ENCODE measurements at regions not wholly inside any gene's neighbourhood (a gene's known extent, or its start where the extent isn't known, plus 50 kb on each side); places are given as distances from the start of the nearest gene placed in this dataset.

- Histone ChIP-seq H3K4me3 (no peak overlapping the region), H3K36me3 (no peaks in the 10 kb centered on the region), H3K9me3 (ENCODE audit: low read depth) (no peaks in the 10 kb centered on the region), H3K4me1 (peaks cover 5% of the 10 kb centered on the region), H3K9ac (no peak overlapping the region), H3K79me2 (ENCODE audit: low read depth) (no peaks in the 10 kb centered on the region), H3F3A (ENCODE audit: low read depth) (no peaks in the 10 kb centered on the region), H3K27ac (no peak overlapping the region), H2AFZ (replicated peaks) (no peak overlapping the region), H3K4me2 (no peak overlapping the region), H3K27me3 (no peaks in the 10 kb centered on the region), H4K20me1 (ENCODE audit: low read depth) (no peaks in the 10 kb centered on the region)
- Mint-ChIP-seq H3K4me1 (peaks cover 6% of the 10 kb centered on the region), H3K36me3 (no peaks in the 10 kb centered on the region), H3K9me3 (peaks cover 12% of the 10 kb centered on the region), H3K27ac (no peak overlapping the region), H3K27me3 (ENCODE audit: insufficient read depth, low read depth) (peaks cover 13% of the 10 kb centered on the region), H3K4me3 (no peak overlapping the region)
- no peak for DNase-seq (ENCODE audit: low spot score)
- no peak for TF ChIP-seq EZH2phosphoT487 (IDR thresholded peaks at IDR 0.05)
- TF ChIP-seq CTCF (IDR thresholded peaks at IDR 0.05) = no peak
- no peak for TF ChIP-seq EZH2 (IDR thresholded peaks at IDR 0.05)
Observed at GRCh38 chr9:134243778-134244467, 79.6 kb upstream of the RNU6ATAC start.

GRCh38 chr9:134245179-134245578, 80.8 kb upstream of the RNU6ATAC start:
- peaks cover 13% of the 10 kb centered on the region for H3K27me3 Mint-ChIP-seq (ENCODE audit: insufficient read depth, low read depth)
- H3F3A ChIP-seq (ENCODE audit: low read depth) = no peaks in the 10 kb centered on the region
- peaks cover 17% of the 10 kb centered on the region for H3K9me3 Mint-ChIP-seq
- H3K36me3 ChIP-seq = no peaks in the 10 kb centered on the region
- peaks cover 5% of the 10 kb centered on the region for H3K4me1 ChIP-seq
- H3K9me3 ChIP-seq (ENCODE audit: low read depth) = no peaks in the 10 kb centered on the region
- DNase-seq (ENCODE audit: low spot score) = no peak
- no peak overlapping the region for H3K27ac ChIP-seq
- H3K27ac Mint-ChIP-seq = no peak overlapping the region
- H3K4me3 ChIP-seq = no peak overlapping the region
- H3K4me1 Mint-ChIP-seq = peaks cover 6% of the 10 kb centered on the region
- no peaks in the 10 kb centered on the region for H4K20me1 ChIP-seq (ENCODE audit: low read depth)
- H3K4me2 ChIP-seq = no peak overlapping the region
- H3K27me3 ChIP-seq = no peaks in the 10 kb centered on the region
- no peaks in the 10 kb centered on the region for H3K79me2 ChIP-seq (ENCODE audit: low read depth)
- H3K4me3 Mint-ChIP-seq = no peak overlapping the region
- no peak overlapping the region for H2AFZ ChIP-seq (replicated peaks)
- TF ChIP-seq EZH2 (IDR thresholded peaks at IDR 0.05) = no peak
- TF ChIP-seq EZH2phosphoT487 (IDR thresholded peaks at IDR 0.05) = no peak
- TF ChIP-seq CTCF (IDR thresholded peaks at IDR 0.05) = no peak
- no peak overlapping the region for H3K9ac ChIP-seq
- H3K36me3 Mint-ChIP-seq = no peaks in the 10 kb centered on the region

- Histone ChIP-seq H3K27me3 (no peaks in the 10 kb centered on the region), H3K36me3 (no peaks in the 10 kb centered on the region), H3K9ac (no peak overlapping the region), H3K9me3 (ENCODE audit: low read depth) (no peaks in the 10 kb centered on the region), H3F3A (ENCODE audit: low read depth) (no peaks in the 10 kb centered on the region), H3K4me2 (no peak overlapping the region), H3K4me1 (peaks cover under 1% of the 10 kb centered on the region), H3K79me2 (ENCODE audit: low read depth) (no peaks in the 10 kb centered on the region), H3K27ac (no peak overlapping the region), H2AFZ (replicated peaks) (no peak overlapping the region), H4K20me1 (ENCODE audit: low read depth) (no peaks in the 10 kb centered on the region), H3K4me3 (no peak overlapping the region)
- H3K4me3 Mint-ChIP-seq = no peak overlapping the region
- H3K36me3 Mint-ChIP-seq = no peaks in the 10 kb centered on the region
- H3K9me3 Mint-ChIP-seq = peaks cover 17% of the 10 kb centered on the region
- H3K27ac Mint-ChIP-seq = no peak overlapping the region
- no peak for DNase-seq (ENCODE audit: low spot score)
- peaks cover 8% of the 10 kb centered on the region for H3K27me3 Mint-ChIP-seq (ENCODE audit: insufficient read depth, low read depth)
- H3K4me1 Mint-ChIP-seq = peaks cover 3% of the 10 kb centered on the region
- TF ChIP-seq CTCF (IDR thresholded peaks at IDR 0.05) = no peak
- TF ChIP-seq EZH2 (IDR thresholded peaks at IDR 0.05) = no peak
Observed at GRCh38 chr9:134247918-134248631, 78.2 kb upstream of the RXRA start.

All from neural progenitor cell (in vitro differentiated cells).